Stimulated activated naive CD4-positive, alpha-beta T cell treated with Interleukin-2 at 50 U/mL for 16 hours (primary cell): ENCODE measurements at regions not wholly inside any gene's neighbourhood (a gene's known extent, or its start where the extent isn't known, plus 50 kb on each side); places are given as distances from the start of the nearest gene placed in this dataset.
"Not testable (repeated sequence)": the region's sequence is repeated elsewhere in the genome, so short reads cannot be mapped to it uniquely, and the experiment has no call there.

Experiments
- DNase-seq: peaks from one replicate; lab custom pipeline; 2025; lab: John Stamatoyannopoulos, UW

DNA sequence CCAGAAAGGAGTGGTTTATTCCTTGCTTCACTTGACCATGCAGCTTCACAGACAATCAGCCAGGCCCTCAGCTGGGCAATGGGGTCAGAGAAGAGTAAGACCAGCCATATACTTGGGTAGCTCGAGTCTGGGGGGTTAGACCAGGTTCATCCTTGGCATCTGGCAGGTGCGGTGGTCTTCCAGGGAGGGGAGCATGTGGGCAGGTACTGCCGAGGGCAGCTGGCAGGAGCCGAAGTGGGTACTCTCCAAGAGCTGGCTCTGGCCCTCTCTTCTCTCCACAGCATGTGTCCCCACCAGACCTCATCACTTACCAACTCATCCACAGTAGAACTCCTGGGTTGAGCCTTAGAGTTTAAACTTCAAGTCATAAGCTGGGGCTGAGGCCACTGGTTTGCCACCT is 156.8 kb downstream of the FOXD2 start:
- DNase-seq: no peak

DNA sequence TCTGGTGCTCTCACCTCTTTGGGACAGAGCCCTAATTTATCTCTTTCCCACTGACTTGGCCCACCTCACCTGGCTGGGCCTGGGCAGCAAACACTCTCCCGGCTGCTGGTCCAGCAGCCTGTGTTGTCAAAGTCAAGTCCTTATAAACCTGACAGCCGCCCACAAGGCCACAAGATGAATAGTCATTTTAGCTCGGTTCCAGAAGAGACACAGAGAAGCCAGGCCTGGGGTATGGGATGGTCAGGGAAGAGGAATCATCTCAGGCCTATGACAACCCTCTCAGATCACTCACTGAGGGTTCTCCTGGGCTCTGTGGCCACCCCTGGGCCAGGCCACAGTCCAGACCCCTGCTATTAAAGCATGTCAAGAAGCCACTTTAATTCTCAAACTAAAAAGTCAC is 158.5 kb downstream of the FOXD2 start:
- no peak for DNase-seq

DNA sequence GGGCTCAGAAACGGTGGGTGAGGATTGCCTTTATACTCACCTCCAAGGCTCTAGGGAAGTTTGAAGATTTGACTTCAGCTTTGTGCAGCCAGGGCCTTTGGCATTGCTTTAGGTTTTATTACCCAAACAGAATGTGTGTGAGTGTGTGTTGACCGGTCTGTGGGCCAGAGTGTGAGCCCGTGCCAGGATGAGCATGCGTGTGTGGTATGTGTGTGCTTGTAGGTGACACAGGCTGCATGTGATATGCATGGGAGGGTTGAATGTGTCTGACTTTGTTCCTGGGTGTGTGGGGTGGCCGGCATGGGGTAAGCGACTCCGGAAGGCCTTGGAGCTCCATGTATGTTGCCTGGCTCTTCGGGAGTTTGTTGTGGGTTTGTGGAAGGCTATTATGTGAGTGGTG is 160.5 kb downstream of the FOXD2 start:
- DNase-seq: no peak

DNA sequence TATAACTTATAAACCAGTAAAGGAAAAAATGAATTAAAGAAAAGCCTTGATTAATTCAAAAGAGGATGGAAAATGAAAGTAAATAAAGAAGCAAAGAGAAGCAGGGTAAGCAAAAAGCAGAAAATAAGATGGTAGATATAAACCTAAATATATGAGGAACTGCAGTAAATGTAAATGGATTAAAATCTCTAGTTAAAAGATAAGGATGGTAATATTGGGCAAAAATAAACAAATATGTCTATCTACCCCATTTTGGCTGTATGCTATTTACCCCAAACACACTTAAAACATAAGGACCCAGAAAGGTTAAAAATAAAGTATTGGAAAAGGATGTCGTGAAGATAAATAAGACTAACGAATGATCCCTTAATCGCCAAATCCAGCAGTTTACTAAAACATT is 161.9 kb downstream of the FOXD2 start:
- DNase-seq: no peak

DNA sequence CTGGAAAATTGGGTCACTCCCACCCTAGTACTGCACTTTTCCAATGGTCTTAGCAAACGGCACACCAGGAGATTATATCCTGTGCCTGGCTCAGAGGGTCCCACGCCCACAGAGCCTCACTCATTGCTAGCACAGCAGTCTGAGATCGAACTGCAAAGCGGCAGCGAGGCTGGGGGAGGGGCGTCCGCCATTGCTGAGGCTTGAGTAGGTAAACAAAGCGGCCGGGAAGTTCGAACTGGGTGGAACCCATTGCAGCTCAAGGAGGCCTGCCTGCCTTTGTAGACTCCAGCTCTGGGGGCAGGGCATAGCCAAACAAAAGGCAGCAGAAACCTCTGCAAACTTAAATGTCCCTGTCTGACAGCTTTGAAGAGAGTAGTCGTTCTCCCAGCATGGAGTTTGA is 164.6 kb downstream of the FOXD2 start:
- DNase-seq: not testable (repeated sequence)

DNA sequence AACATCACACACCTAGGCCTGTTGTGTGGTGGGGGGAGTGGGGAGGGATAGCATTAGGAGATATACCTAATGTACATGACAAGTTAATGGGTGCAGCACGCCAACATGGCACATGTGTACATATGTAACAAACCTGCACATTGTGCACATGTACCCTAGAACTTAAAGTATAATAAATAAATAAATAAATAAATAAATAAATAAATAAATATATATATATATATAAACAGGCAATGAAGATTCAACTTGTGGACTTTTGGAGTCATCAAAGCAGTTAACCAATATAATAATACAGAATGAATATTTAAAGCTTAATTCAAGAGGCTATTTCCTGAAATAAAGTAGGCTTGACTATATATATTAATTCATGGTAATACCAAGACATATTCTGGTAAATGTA is 167.0 kb downstream of the FOXD2 start:
- DNase-seq: not testable (repeated sequence)

DNA sequence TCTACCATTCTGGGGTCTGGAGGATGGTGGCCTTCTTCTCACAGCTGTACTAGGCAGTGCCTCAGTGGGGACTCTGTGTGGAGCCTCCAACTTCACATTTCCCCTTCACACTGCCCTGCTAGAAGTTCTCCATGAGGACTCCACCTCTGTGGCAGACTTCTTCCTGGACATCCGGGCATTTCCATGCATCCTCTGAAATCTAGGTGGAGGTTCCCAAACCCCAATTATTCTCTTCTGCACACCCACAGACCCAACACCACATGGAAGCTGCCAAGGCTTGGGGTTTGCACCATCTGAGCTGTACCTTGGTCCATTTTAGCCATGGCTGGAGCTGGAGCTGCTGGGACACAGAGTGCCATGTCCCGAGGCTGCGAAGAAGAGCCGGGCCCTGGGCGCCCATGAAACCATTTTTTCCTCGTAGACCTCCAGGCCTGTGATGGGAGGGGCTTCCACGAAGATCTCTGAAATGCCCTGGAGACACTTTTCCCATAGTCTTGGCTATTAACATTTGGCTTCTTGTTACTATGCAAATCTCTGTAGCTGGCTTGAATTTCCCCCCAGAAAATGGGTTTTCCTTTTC is 170.5 kb downstream of the FOXD2 start:
- no peak for DNase-seq

DNA sequence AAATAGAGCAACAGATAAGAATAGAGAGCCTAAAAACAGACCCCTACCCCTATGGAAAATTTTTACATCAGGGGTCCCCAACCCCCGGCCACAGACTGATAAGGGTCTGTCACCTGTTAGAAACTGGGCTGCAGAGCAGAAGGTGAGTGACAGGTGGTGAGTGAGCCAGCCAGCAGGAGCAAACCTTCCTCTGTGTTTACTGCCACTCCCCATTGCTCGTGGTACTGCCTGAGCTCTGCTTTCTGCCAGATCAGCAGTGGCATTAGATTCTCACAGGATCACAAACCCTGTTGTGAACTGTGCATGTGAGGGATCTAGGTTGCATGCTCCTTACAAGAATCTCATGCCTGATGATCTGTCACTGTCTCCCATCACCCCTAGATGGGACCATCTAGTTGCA is 174.1 kb downstream of the FOXD2 start:
- DNase-seq: no peak

DNA sequence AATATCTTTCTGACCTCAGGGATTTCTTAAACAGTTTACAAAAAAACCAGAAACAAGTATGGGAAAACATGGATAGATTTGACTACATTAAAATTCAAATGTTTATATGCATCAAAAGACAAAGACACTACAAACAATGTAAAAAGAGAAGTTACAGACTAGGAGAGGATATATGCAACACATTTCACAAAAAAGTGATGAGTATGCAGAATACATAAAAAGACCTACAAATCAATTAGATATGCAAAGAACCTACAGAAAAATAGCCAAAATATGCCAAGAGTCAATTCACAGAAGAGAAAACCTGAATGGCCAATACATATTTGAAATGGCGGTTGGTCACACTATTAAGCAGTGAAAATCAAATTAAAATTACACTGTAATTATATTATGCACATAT is 175.0 kb downstream of the FOXD2 start:
- DNase-seq: no peak

DNA sequence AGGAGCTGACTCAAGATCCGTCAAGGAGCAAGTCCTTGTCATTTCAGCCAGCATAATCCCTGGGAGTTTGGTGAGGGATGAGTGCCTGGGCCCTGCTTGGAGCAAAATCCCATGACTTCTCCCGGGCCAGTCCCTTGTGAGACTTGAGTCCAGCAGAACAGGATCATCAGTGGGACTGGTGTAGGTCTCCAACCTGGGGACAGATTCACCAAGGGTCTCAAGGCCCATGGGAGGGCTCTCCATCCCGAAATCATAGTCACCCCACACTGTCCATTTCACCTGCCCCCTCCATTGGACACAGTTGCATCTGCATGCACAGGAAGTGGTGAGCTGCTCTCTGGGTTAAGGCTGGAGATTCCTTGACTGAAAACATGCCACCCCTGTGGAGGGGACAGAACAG is 178.2 kb downstream of the FOXD2 start:
- no peak for DNase-seq

DNA sequence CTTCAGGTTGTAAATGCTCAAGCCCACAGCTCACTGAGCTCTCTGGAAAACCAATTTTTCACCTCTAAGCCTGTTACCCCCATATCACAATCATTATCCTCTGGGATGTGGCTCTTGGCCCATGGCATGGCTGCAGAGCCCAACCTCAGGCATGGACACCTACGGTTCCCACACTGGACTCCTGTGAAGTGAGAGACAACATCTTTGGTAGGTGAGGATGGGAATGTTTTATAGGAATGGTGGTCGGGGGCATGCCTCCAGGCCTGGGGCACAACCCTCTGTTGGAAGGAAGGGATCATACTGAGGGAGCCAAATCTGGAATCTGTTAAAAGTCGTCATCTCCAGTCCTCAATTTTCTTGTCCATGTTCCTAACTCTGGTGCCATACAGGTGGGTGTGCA is 179.1 kb downstream of the FOXD2 start:
- no peak for DNase-seq

DNA sequence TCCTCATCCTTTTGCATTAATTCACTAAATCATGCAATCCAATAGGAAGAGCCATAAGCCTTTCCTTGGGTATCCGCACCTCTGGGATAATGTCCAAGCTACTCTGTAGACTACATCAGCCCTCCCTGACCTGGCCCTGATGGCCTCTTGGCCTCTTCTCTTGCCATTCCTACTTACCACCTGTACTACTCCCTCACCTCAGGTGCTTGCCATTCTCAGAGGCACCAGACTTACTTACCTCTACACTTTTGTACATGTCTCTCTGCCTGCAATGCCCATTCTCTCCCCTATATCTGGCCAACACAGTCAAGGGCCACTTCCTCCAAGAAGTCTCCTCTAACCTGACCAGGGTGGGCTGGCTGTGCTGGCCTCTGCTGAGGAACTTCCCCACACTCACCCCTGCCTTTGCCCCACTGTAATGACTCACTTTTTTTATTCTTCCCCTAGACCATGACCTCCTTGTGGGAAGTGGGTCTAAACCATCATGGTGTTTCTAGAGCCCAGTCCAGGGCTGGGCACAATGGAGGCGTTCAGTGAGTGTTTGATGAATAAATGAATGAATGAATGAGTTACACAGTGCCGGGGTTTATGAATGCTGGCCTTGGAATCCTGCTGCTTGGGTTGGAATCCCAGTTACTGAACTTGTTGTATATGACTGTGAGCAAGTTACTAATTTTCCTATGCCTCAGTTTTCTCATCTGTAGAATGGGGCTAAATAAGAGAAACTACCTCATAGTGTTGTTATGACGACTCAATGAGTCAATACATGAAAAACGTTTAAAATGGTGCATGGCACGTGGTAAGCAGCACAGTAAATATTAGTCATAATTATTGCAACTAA is 179.8 kb downstream of the FOXD2 start:
- no peak for DNase-seq

DNA sequence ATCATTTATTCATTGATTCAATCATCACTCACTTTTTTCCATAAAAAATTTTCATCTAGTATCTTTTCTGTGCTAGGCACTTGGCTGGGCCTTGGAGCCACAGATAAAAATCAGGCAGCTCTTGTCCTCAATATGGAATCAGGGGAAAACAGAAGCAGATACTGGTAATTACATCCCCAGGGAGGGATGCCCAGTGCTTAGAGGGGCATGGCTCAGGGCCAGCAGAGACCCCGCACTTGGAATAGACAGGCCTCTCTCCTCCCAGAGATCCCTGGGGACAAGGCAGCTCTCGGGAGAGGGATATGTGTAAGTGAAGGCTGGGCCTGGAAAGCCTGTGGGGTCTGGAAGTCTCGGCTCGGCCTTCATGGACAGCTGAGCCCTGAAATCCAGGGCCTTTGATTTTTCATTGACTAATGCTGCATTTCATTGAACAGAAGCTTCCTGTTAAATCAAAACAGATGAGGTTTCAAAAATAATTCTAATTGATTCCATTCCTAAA is 180.4 kb downstream of the FOXD2 start:
- no peak for DNase-seq

DNA sequence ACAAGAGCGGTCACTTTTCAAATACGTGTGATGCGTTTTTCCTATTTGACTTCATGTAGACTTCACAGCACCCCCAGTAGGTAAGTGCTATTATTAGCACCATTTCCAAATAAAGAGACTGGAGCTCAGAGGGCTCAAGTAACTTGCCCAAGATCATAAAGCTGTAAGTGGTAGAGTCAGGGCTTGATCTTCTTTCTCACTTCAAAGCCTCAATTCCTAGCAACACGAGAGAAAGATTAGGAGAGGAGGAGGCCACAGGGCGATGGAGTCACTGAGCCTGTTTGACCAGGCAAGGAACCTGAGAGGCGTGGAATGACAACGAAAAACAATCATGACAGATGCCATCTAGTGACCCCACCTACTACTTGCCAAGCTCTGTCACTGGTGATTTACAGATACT is 181.0 kb downstream of the FOXD2 start:
- no peak for DNase-seq

DNA sequence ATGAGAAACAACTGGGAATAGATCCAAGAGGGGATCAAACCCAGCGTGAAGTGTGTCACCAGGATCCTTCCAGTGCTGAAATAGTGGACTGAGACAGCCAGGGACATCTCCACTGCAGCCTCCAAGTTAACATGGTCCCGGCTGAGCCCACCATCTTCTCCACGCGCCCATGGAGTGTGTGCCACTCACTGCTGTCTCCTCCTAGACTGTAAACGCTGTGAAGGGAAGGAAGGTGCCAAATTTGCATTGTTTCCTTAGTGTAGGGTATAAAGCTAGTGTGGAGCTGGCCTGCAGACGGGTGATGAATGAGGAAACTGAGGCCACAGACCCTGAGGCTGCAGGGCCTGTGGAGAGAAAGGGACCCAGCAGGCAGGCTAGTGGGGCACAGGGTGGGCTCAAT is 183.6 kb downstream of the FOXD2 start:
- no peak for DNase-seq

DNA sequence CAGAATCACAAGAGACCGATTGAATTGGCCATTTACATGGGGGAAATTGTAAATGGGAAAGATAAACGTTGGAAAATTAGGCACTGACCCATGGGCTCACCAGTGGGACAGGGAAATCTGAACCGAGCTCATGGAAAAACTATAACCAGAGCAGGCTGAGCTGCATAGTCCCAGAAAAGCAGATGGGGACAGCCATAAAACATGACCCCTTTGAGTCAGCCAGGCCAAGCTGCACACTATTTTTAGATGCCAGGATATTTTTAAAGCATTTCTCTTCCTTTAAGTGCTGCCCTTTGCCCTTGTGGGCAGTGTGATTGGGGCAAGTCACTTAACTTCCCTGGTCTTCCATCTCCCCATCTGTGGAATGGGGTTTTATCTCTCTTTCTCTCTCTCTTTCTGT is 184.1 kb downstream of the FOXD2 start:
- DNase-seq: no peak

DNA sequence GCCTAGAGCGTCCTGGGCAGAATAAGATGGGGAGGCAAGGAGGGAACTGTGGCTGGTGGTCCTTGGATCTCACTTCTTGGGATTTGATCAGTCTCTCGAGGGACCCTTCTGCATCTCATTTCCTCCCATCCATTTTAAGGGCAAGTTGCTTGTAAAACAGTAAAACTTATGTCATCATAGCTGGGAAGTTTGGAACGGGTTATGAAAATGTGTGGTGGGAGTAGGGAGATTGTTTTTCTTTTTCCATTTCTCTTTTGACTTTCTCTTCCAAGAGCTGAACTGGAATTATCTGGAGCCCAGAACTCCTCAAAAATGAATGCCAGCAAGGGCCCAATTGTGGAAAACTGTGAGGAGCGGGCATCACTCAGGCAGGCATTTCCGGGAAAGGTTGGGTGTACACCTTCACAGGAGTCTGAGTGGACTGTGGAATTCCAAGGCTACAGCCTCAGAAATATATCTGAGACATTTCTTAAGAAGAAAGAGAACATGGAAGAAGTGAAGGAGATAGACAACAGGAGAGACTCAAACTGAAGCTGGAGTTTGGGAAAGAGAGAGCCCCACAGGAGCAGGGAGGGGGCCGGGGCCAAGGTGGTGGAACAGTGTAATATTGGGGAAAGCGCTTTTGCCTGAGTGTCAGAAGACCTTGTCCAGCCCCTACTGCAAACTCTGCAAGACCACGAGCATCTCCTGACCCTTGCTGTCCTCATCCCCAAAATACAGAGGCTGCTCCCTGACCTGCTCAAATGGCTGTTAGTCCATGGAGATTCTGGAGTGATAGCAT is 185.1 kb downstream of the FOXD2 start:
- DNase-seq: no peak

DNA sequence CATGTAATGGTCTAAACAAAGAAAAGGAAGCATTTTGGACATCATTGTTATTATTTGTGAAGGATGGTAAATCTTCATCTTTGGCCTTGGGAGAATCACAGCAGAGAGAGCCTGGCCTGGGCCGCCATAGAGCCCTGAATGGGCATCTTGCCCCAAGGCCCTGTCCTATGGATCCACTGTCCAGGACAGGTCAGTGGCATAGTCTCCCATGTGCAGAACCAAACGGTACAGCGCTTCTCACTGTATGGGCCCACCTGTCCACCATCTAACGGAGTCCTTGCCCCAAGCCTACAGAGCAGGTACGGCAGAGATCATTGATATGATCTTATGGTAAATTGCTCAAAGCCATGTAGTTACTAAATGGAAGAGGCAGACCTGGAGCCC is 185.7 kb downstream of the FOXD2 start:
- DNase-seq: no peak

DNA sequence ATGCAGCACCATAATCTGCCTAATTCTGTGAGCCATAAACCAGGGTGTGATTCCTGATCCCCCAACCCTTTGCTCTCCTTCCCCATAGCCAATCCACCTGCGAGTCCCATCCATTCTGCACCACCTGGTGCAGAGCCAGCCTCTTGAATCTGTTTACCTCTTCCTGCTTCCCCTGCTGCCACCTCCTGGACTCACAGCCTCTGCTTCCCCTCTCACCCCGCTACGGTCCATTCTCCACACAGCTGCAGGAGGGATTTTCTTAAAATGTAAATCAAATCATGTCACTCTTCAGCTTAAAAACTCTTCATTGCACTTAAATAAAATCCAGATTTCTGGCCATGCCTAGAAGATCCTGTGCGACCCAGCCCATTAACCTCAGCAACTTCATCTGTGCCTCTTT is 186.7 kb downstream of the FOXD2 start:
- DNase-seq: no peak

DNA sequence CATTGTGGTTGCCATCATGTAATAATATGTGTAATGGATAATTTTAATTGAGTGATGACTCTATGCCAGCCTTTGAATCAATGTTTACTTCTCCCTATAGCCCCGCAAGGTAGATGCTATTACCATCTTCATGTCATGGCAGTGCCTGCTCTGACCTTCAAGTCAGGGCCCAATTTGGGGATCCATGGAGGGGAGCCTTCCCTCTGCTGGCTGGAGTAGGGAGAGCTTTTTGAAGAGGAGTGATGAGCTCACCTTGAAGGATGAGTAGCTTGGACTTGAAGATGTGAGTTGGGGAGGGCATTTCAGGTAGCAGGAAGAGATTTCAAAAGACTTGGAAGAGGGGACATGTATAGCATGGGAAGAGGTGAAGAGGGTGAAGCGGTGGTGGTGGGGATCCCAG is 189.2 kb downstream of the FOXD2 start:
- DNase-seq: no peak

DNA sequence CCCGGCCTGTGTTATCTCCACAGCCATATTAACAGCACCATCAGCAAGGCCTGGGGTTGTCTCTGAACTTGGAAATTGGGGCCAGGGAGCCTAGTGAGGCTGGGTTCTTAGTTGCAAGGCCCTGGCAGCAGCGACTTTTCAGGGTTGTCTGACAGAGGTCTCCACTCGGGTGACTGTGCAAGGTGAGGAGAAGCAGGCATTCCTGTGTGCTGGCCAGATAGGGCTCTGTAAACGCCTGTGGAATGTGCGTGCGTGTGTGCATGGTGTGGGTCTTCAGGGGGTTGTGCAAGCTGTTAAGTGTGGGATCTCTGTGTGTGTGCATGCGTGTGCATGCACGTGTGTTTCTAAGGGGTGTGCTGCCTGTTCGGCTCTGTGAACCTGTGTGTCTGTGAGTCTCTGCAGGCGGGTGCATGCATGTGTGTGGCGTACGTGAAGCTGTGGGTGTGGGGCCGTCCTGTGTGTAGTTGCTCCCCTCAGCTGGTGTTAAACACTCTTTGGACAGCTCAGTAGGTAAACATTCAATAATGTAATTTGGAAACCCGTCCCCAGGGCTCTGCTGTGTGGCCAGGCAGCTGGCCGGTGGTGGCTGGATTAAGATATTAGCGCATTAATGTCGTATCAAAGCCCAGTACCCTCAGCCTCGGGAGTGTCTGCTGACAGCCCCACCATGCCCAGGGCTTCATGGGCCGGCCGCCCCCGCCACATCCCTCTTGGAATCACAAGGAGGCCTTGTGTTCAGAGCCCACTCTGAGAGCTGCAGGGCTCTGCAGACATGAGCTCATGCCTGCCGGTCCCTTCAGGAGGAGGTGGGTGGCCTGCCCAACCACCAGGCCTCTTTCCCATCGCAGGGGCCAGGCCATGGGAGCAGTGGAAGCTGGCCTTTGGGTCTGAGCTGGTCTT is 189.9 kb downstream of the FOXD2 start:
- DNase-seq: no peak

DNA sequence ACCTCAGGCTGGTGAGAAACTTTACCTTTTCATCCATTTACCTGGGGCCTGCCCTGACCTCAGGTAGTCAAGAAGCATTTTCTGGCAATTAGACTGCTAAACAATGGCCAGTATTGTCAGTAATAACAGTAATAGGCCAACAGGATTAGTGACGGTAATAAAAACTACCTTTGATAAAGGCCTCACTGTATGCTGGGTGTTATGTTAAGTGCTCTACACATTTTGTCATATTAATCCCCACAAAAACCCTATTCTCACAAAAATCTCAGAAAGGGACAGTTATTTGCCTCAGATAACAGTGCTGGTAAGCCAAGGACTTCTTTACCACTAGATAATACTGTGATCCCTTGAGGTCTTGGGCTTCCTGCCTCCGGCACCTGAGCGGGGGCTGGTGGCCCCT is 191.4 kb downstream of the FOXD2 start:
- no peak for DNase-seq
